H1 (cell line): ENCODE measurements at regions not wholly inside any gene's neighbourhood (a gene's known extent, or its start where the extent isn't known, plus 50 kb on each side); places are given as distances from the start of the nearest gene placed in this dataset.

Experiments used
- CEBPB ChIP-seq: IDR thresholded peaks from 2 replicates; pipeline ENCODE4 v1.6.1; 2012; ENCODE audit warnings: low read depth, low read length
- CTBP2 ChIP-seq: IDR thresholded peaks from 2 replicates; pipeline ENCODE4 v1.7.0; 2011; ENCODE audit warnings: borderline replicate concordance, mild to moderate bottlenecking, moderate library complexity, mixed read lengths, low read length; ENCODE audit not compliant: insufficient read depth, insufficient read length
- RFX5 ChIP-seq: IDR thresholded peaks from 2 replicates; pipeline ENCODE4 v1.6.1; 2011; ENCODE audit warnings: low read depth, low read length, improper control_type of control experiment, borderline replicate concordance
- RNF2 ChIP-seq: fragments of 200-900, 300-1000 bp; sonication (generic); IDR thresholded peaks from 2 replicates; pipeline ENCODE4 v1.7.1; 2016; ENCODE audit warnings: borderline replicate concordance, low read depth, mild to moderate bottlenecking, antibody characterized with exemption, low read length; ENCODE audit not compliant: poor library complexity, severe bottlenecking; ENCODE audit errors: missing control alignments
- SRF ChIP-seq: IDR thresholded peaks from 2 replicates; pipeline ENCODE4 v1.6.1; 2011; ENCODE audit warnings: mild to moderate bottlenecking, low read depth, low read length, moderate library complexity
- TAF1 ChIP-seq: IDR thresholded peaks from 2 replicates; pipeline ENCODE4 v1.6.1; 2011; ENCODE audit warnings: mild to moderate bottlenecking, low read depth, low read length

DNA sequence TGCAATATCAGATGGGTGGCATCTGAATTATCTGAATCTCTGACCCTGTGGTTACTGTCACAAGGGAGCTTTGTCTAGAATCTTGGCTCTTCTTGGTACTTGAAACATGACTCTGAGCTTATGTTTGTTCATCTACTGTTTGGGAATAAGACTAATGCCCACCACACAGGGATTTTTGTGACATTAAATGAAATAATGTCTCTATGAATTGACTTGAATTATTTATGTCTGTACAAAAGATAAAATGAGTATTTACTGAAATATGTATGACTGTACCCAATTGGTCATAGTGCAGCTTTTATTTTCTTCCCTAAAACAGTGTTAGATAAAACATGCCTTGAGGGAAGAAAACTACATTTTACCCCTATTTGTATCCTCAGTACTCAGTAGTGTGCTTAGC, 87.9 kb upstream of the ZPLD1 start (continued):
- TF ChIP-seq RFX5 (no peak), SRF (no peak), TAF1 (no peak), CTBP2 (no peak), CEBPB (no peak), RNF2 (no peak)
- TF ChIP-seq, all 59 proteins: peak for 0
